ENCODE measurements at regions not wholly inside any gene's neighbourhood (a gene's known extent, or its start where the extent isn't known, plus 50 kb on each side); places are given as distances from the start of the nearest gene placed in this dataset.

DNA sequence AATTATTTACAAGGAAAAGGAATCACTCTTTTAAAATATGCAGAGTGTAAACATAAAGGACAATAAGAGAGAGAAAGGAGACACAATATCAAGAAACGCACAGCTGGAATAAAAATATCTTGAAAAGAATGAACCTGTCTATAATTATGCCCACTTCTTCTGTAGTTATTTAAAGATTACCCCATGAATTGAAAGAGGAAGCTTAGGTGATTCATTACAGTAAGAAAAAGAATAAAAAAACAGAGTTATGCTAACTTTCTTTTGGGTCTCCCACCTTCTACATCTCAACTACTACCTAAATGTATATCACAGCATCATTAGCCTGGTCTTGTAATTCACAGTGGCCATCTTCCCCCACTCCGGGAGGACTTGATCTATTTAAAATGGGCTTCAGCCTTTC, 182.1 kb downstream of the MRPL39 start:
- Mint-ChIP-seq H3K27ac (no peak overlapping the region), H3K9me3 (no peaks in the 10 kb centered on the region), H3K4me1 (no peaks in the 10 kb centered on the region), H3K4me3 (no peak overlapping the region), H3K27me3 (ENCODE audit: insufficient read depth, low read depth, poor library complexity) (peaks cover 1% of the 10 kb centered on the region), H3K36me3 (ENCODE audit: low read depth) (no peaks in the 10 kb centered on the region)
- Histone ChIP-seq H3F3A (replicated peaks; ENCODE audit: low read depth) (no peaks in the 10 kb centered on the region), H3K27ac (ENCODE audit: low read depth) (no peak overlapping the region), H3K79me2 (replicated peaks; ENCODE audit: insufficient read depth) (no peaks in the 10 kb centered on the region), H3K9me2 (ENCODE audit: insufficient read depth) (no peaks in the 10 kb centered on the region), H4K20me1 (replicated peaks; ENCODE audit: insufficient read depth) (no peaks in the 10 kb centered on the region), H2AFZ (no peak overlapping the region), H3K4me3 (no peak overlapping the region), H3K27me3 (ENCODE audit: insufficient read depth) (no peaks in the 10 kb centered on the region), H3K4me2 (no peak overlapping the region), H3K4me1 (ENCODE audit: insufficient read depth) (no peaks in the 10 kb centered on the region), H3K36me3 (ENCODE audit: insufficient read depth) (no peaks in the 10 kb centered on the region)
- TF ChIP-seq CREB1 (CRISPR knock-in tag; IDR thresholded peaks at IDR 0.05; ENCODE audit: low read depth) (no peak), STAT1 (IDR thresholded peaks at IDR 0.05; ENCODE audit: unreplicated experiment) (no peak), EZH2phosphoT487 (IDR thresholded peaks at IDR 0.05; ENCODE audit: unreplicated experiment) (no peak), EZH2 (IDR thresholded peaks at IDR 0.05; ENCODE audit: low read depth, unreplicated experiment) (no peak), JUNB (IDR thresholded peaks at IDR 0.05; ENCODE audit: unreplicated experiment) (no peak), NANOG (IDR thresholded peaks at IDR 0.05; ENCODE audit: borderline replicate concordance) (no peak), ZNF331 (CRISPR knock-in tag; IDR thresholded peaks at IDR 0.05; ENCODE audit: low read depth) (no peak), POLR2AphosphoS5 (IDR thresholded peaks at IDR 0.05; ENCODE audit: low read depth) (no peak), ZNF114 (CRISPR knock-in tag; IDR thresholded peaks at IDR 0.05) (no peak)
- TF ChIP-seq, protein P1, sequence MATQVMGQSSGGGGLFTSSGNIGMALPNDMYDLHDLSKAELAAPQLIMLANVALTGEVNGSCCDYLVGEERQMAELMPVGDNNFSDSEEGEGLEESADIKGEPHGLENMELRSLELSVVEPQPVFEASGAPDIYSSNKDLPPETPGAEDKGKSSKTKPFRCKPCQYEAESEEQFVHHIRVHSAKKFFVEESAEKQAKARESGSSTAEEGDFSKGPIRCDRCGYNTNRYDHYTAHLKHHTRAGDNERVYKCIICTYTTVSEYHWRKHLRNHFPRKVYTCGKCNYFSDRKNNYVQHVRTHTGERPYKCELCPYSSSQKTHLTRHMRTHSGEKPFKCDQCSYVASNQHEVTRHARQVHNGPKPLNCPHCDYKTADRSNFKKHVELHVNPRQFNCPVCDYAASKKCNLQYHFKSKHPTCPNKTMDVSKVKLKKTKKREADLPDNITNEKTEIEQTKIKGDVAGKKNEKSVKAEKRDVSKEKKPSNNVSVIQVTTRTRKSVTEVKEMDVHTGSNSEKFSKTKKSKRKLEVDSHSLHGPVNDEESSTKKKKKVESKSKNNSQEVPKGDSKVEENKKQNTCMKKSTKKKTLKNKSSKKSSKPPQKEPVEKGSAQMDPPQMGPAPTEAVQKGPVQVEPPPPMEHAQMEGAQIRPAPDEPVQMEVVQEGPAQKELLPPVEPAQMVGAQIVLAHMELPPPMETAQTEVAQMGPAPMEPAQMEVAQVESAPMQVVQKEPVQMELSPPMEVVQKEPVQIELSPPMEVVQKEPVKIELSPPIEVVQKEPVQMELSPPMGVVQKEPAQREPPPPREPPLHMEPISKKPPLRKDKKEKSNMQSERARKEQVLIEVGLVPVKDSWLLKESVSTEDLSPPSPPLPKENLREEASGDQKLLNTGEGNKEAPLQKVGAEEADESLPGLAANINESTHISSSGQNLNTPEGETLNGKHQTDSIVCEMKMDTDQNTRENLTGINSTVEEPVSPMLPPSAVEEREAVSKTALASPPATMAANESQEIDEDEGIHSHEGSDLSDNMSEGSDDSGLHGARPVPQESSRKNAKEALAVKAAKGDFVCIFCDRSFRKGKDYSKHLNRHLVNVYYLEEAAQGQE (IDR thresholded peaks at IDR 0.05; ENCODE audit: unreplicated experiment): no peak
- TF ChIP-seq, protein P2, sequence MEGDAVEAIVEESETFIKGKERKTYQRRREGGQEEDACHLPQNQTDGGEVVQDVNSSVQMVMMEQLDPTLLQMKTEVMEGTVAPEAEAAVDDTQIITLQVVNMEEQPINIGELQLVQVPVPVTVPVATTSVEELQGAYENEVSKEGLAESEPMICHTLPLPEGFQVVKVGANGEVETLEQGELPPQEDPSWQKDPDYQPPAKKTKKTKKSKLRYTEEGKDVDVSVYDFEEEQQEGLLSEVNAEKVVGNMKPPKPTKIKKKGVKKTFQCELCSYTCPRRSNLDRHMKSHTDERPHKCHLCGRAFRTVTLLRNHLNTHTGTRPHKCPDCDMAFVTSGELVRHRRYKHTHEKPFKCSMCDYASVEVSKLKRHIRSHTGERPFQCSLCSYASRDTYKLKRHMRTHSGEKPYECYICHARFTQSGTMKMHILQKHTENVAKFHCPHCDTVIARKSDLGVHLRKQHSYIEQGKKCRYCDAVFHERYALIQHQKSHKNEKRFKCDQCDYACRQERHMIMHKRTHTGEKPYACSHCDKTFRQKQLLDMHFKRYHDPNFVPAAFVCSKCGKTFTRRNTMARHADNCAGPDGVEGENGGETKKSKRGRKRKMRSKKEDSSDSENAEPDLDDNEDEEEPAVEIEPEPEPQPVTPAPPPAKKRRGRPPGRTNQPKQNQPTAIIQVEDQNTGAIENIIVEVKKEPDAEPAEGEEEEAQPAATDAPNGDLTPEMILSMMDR (conservative IDR thresholded peaks at IDR 0.05; ENCODE audit: low read depth in 2 of 2): no peak
- TF ChIP-seq, protein P3, sequence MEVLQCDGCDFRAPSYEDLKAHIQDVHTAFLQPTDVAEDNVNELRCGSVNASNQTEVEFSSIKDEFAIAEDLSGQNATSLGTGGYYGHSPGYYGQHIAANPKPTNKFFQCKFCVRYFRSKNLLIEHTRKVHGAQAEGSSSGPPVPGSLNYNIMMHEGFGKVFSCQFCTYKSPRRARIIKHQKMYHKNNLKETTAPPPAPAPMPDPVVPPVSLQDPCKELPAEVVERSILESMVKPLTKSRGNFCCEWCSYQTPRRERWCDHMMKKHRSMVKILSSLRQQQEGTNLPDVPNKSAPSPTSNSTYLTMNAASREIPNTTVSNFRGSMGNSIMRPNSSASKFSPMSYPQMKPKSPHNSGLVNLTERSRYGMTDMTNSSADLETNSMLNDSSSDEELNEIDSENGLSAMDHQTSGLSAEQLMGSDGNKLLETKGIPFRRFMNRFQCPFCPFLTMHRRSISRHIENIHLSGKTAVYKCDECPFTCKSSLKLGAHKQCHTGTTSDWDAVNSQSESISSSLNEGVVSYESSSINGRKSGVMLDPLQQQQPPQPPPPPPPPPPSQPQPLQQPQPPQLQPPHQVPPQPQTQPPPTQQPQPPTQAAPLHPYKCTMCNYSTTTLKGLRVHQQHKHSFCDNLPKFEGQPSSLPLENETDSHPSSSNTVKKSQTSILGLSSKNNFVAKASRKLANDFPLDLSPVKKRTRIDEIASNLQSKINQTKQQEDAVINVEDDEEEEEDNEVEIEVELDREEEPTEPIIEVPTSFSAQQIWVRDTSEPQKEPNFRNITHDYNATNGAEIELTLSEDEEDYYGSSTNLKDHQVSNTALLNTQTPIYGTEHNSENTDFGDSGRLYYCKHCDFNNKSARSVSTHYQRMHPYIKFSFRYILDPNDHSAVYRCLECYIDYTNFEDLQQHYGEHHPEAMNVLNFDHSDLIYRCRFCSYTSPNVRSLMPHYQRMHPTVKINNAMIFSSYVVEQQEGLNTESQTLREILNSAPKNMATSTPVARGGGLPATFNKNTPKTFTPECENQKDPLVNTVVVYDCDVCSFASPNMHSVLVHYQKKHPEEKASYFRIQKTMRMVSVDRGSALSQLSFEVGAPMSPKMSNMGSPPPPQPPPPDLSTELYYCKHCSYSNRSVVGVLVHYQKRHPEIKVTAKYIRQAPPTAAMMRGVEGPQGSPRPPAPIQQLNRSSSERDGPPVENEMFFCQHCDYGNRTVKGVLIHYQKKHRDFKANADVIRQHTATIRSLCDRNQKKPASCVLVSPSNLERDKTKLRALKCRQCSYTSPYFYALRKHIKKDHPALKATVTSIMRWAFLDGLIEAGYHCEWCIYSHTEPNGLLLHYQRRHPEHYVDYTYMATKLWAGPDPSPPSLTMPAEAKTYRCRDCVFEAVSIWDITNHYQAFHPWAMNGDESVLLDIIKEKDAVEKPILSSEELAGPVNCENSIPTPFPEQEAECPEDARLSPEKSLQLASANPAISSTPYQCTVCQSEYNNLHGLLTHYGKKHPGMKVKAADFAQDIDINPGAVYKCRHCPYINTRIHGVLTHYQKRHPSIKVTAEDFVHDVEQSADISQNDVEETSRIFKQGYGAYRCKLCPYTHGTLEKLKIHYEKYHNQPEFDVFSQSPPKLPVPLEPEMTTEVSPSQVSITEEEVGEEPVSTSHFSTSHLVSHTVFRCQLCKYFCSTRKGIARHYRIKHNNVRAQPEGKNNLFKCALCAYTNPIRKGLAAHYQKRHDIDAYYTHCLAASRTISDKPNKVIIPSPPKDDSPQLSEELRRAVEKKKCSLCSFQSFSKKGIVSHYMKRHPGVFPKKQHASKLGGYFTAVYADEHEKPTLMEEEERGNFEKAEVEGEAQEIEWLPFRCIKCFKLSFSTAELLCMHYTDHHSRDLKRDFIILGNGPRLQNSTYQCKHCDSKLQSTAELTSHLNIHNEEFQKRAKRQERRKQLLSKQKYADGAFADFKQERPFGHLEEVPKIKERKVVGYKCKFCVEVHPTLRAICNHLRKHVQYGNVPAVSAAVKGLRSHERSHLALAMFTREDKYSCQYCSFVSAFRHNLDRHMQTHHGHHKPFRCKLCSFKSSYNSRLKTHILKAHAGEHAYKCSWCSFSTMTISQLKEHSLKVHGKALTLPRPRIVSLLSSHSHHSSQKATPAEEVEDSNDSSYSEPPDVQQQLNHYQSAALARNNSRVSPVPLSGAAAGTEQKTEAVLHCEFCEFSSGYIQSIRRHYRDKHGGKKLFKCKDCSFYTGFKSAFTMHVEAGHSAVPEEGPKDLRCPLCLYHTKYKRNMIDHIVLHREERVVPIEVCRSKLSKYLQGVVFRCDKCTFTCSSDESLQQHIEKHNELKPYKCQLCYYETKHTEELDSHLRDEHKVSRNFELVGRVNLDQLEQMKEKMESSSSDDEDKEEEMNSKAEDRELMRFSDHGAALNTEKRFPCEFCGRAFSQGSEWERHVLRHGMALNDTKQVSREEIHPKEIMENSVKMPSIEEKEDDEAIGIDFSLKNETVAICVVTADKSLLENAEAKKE (CRISPR knock-in tag; IDR thresholded peaks at IDR 0.05): no peak
- TF ChIP-seq, protein P4, sequence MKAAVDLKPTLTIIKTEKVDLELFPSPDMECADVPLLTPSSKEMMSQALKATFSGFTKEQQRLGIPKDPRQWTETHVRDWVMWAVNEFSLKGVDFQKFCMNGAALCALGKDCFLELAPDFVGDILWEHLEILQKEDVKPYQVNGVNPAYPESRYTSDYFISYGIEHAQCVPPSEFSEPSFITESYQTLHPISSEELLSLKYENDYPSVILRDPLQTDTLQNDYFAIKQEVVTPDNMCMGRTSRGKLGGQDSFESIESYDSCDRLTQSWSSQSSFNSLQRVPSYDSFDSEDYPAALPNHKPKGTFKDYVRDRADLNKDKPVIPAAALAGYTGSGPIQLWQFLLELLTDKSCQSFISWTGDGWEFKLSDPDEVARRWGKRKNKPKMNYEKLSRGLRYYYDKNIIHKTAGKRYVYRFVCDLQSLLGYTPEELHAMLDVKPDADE (IDR thresholded peaks at IDR 0.05): no peak
- no peak for ATAC-seq
- DNase-seq (ENCODE audit: low spot score): no peak

Measured in GM23338 (cell line).